ENCODE measurements at regions not wholly inside any gene's neighbourhood (a gene's known extent, or its start where the extent isn't known, plus 50 kb on each side); places are given as distances from the start of the nearest gene placed in this dataset.

DNA sequence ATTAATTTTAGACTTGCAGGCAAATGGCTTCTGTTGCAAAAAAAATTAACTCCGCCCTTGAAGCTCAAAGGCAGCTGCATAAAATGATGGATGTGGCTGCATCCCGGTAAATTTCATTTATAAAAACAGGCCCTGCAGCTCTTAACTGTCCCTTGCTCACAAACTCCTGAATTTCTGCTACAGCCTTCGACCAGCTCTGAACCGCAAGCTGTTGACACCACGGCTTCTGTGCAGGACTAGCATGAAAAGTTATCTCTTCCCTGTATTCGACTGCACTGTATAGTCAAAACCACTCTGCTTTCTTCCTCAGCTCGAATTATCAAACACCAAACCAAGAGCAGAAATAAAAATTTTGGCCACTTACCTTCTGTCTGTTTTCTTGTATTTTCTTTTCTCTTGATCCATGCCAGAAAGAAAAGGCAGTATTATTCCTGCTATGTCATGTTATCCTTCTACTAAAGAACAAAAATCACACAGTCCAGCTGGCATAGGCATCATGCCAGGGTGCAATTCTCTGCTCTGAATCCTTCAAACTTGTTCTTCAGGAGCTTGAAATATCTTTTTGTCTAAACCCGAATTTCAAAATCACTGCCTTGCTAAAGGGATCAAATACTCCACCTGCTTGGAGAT lies 195.5 kb upstream of the NCAM2 start:
- Histone ChIP-seq H2BK5ac (ENCODE audit: low read depth, low read length, poor library complexity, severe bottlenecking) (no peak overlapping the region), H3K23ac (ENCODE audit: low read length in 2 of 2) (no peak overlapping the region), H2BK15ac (ENCODE audit: low read depth, poor library complexity, severe bottlenecking) (no peak overlapping the region), H3K36me3 (ENCODE audit: control insufficient read depth in 1 of 2, insufficient read depth in 2 of 2, low read depth in 1 of 2, low read length in 2 of 2) (no peaks in the 10 kb centered on the region), H2BK120ac (ENCODE audit: low read depth, low read length) (no peak overlapping the region), H2AK5ac (ENCODE audit: low read length, severe bottlenecking) (no peak overlapping the region), H2BK12ac (ENCODE audit: low read length in 2 of 2) (no peak overlapping the region), H3K18ac (ENCODE audit: low read depth in 1 of 2, low read length in 2 of 2) (no peak overlapping the region), H3K4me1 (ENCODE audit: control insufficient read depth, insufficient read depth, low read depth, low read length) (no peaks in the 10 kb centered on the region), H2AFZ (ENCODE audit: low read depth, low read length) (no peak overlapping the region), H3K9ac (ENCODE audit: low read length) (no peak overlapping the region), H4K91ac (ENCODE audit: low read length) (no peak overlapping the region), H3K9me3 (ENCODE audit: control insufficient read depth, low read length) (no peaks in the 10 kb centered on the region), H3K4me3 (ENCODE audit: insufficient read depth in 1 of 2, low read depth in 1 of 2, low read length in 2 of 2) (no peak overlapping the region), H4K8ac (ENCODE audit: low read length) (no peak overlapping the region), H3K4me2 (ENCODE audit: low read length, poor library complexity, severe bottlenecking) (no peak overlapping the region), H3K79me1 (replicated peaks; ENCODE audit: low read length, poor library complexity, severe bottlenecking) (no peaks in the 10 kb centered on the region), H3K27ac (ENCODE audit: low read length, poor library complexity, severe bottlenecking) (no peak overlapping the region), H3K27me3 (ENCODE audit: control insufficient read depth in 1 of 2, insufficient read depth in 1 of 2, low read length in 2 of 2) (no peaks in the 10 kb centered on the region), H3K14ac (ENCODE audit: low read length in 2 of 2) (no peak overlapping the region), H3K4ac (ENCODE audit: low read depth in 1 of 2, low read length in 2 of 2) (no peak overlapping the region)
- DNase-seq = no peak
- 75% methylated on average over 7 of the region's 8 CpGs for WGBS

DNA sequence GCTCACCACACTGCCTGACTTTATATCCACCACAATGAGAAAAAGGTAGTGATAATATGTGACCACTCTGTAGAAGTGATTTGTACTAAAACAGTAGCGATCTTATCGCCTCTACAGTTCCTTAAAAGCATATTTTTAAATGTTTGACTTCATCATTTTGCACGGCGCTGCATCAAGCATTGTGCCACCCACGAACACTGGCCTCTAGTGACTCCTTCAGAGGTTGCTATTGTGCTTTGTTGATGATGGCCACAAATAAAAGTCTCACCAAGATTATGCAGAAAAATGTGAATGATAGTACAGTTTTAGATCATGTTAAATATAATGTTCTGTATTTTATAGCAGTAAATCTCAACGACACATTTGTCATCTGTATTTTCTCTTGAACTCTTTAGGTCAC lies 186.5 kb upstream of the NCAM2 start:
- 80% methylated on average over 4 of the region's 6 CpGs for WGBS
- no peak overlapping the region for H3K4me2 ChIP-seq (ENCODE audit: low read length, poor library complexity, severe bottlenecking)
- H3K36me3 ChIP-seq (ENCODE audit: control insufficient read depth in 1 of 2, insufficient read depth in 2 of 2, low read depth in 1 of 2, low read length in 2 of 2) = no peaks in the 10 kb centered on the region
- no peak overlapping the region for H2AK5ac ChIP-seq (ENCODE audit: low read length, severe bottlenecking)
- no peak overlapping the region for H3K4me3 ChIP-seq (ENCODE audit: insufficient read depth in 1 of 2, low read depth in 1 of 2, low read length in 2 of 2)
- H3K9me3 ChIP-seq (ENCODE audit: control insufficient read depth, low read length) = peaks cover 5% of the 10 kb centered on the region
- no peak overlapping the region for H2BK5ac ChIP-seq (ENCODE audit: low read depth, low read length, poor library complexity, severe bottlenecking)
- H2BK12ac ChIP-seq (ENCODE audit: low read length in 2 of 2) = no peak overlapping the region
- no peak overlapping the region for H3K27ac ChIP-seq (ENCODE audit: low read length, poor library complexity, severe bottlenecking)
- H3K18ac ChIP-seq (ENCODE audit: low read depth in 1 of 2, low read length in 2 of 2) = no peak overlapping the region
- no peak overlapping the region for H2BK120ac ChIP-seq (ENCODE audit: low read depth, low read length)
- no peak for DNase-seq
- no peak overlapping the region for H2AFZ ChIP-seq (ENCODE audit: low read depth, low read length)
- no peak overlapping the region for H3K9ac ChIP-seq (ENCODE audit: low read length)
- no peak overlapping the region for H4K8ac ChIP-seq (ENCODE audit: low read length)
- no peak overlapping the region for H3K4ac ChIP-seq (ENCODE audit: low read depth in 1 of 2, low read length in 2 of 2)
- no peaks in the 10 kb centered on the region for H3K27me3 ChIP-seq (ENCODE audit: control insufficient read depth in 1 of 2, insufficient read depth in 1 of 2, low read length in 2 of 2)
- no peaks in the 10 kb centered on the region for H3K79me1 ChIP-seq (replicated peaks; ENCODE audit: low read length, poor library complexity, severe bottlenecking)
- H2BK15ac ChIP-seq (ENCODE audit: low read depth, poor library complexity, severe bottlenecking) = no peak overlapping the region
- no peak overlapping the region for H4K91ac ChIP-seq (ENCODE audit: low read length)
- no peaks in the 10 kb centered on the region for H3K4me1 ChIP-seq (ENCODE audit: control insufficient read depth, insufficient read depth, low read depth, low read length)
- no peak overlapping the region for H3K23ac ChIP-seq (ENCODE audit: low read length in 2 of 2)
- H3K14ac ChIP-seq (ENCODE audit: low read length in 2 of 2) = no peak overlapping the region

DNA sequence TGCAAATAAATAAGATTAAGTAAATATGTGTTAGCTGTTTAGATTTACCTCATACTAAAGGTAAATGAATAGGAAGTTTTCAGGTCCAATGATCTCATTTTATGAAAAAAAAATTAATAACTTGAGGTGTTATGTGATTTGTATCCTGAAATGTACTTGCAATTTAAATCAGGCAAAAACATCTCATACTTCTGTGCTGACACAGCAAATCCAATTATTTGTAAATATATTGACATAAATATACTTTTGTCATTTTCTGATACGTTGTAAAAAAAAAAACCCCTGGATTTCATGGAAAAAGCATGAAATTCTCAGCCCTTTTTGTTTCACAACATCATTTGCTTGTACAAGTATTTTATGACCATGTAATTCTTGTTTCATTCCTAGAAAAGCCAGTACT lies 184.1 kb upstream of the NCAM2 start:
- no peaks in the 10 kb centered on the region for H3K36me3 ChIP-seq (ENCODE audit: control insufficient read depth in 1 of 2, insufficient read depth in 2 of 2, low read depth in 1 of 2, low read length in 2 of 2)
- H2BK120ac ChIP-seq (ENCODE audit: low read depth, low read length) = no peak overlapping the region
- no peak overlapping the region for H4K91ac ChIP-seq (ENCODE audit: low read length)
- no peak overlapping the region for H3K4me2 ChIP-seq (ENCODE audit: low read length, poor library complexity, severe bottlenecking)
- peaks cover 5% of the 10 kb centered on the region for H3K9me3 ChIP-seq (ENCODE audit: control insufficient read depth, low read length)
- no peak overlapping the region for H3K4me3 ChIP-seq (ENCODE audit: insufficient read depth in 1 of 2, low read depth in 1 of 2, low read length in 2 of 2)
- no peak overlapping the region for H2BK15ac ChIP-seq (ENCODE audit: low read depth, poor library complexity, severe bottlenecking)
- DNase-seq = no peak
- H3K18ac ChIP-seq (ENCODE audit: low read depth in 1 of 2, low read length in 2 of 2) = no peak overlapping the region
- H2BK5ac ChIP-seq (ENCODE audit: low read depth, low read length, poor library complexity, severe bottlenecking) = no peak overlapping the region
- H3K27me3 ChIP-seq (ENCODE audit: control insufficient read depth in 1 of 2, insufficient read depth in 1 of 2, low read length in 2 of 2) = no peaks in the 10 kb centered on the region
- H4K8ac ChIP-seq (ENCODE audit: low read length) = no peak overlapping the region
- WGBS = no CpG with 5 or more reads among the region's 1 CpG
- H3K79me1 ChIP-seq (replicated peaks; ENCODE audit: low read length, poor library complexity, severe bottlenecking) = no peaks in the 10 kb centered on the region
- no peak overlapping the region for H2BK12ac ChIP-seq (ENCODE audit: low read length in 2 of 2)
- no peak overlapping the region for H3K23ac ChIP-seq (ENCODE audit: low read length in 2 of 2)
- no peak overlapping the region for H3K4ac ChIP-seq (ENCODE audit: low read depth in 1 of 2, low read length in 2 of 2)
- H3K4me1 ChIP-seq (ENCODE audit: control insufficient read depth, insufficient read depth, low read depth, low read length) = no peaks in the 10 kb centered on the region
- no peak overlapping the region for H2AK5ac ChIP-seq (ENCODE audit: low read length, severe bottlenecking)
- H3K14ac ChIP-seq (ENCODE audit: low read length in 2 of 2) = no peak overlapping the region
- H2AFZ ChIP-seq (ENCODE audit: low read depth, low read length) = no peak overlapping the region
- no peak overlapping the region for H3K27ac ChIP-seq (ENCODE audit: low read length, poor library complexity, severe bottlenecking)
- no peak overlapping the region for H3K9ac ChIP-seq (ENCODE audit: low read length)

DNA sequence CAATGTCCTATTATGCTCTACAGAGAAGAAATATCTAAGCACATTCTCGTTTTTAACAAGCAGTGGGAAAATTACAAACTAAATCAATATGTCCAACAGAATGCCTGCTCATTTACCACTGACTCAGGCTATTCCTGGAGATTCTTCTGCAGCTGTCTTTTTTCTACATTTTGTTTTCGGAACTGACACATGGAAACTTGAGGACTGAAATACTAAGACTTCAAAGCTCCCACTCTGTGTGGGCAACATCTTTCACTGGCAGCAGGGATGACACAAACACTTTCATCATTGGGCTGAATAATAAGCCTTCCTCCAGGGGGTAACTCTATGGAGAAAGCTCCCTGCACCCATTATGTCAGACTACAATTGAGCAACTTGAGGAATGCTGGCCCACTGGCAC lies 175.5 kb upstream of the NCAM2 start:
- no peaks in the 10 kb centered on the region for H3K27me3 ChIP-seq (ENCODE audit: control insufficient read depth in 1 of 2, insufficient read depth in 1 of 2, low read length in 2 of 2)
- no peak overlapping the region for H2BK120ac ChIP-seq (ENCODE audit: low read depth, low read length)
- H3K36me3 ChIP-seq (ENCODE audit: control insufficient read depth in 1 of 2, insufficient read depth in 2 of 2, low read depth in 1 of 2, low read length in 2 of 2) = no peaks in the 10 kb centered on the region
- H4K91ac ChIP-seq (ENCODE audit: low read length) = no peak overlapping the region
- DNase-seq = no peak
- no peak overlapping the region for H2BK5ac ChIP-seq (ENCODE audit: low read depth, low read length, poor library complexity, severe bottlenecking)
- no peak overlapping the region for H3K9ac ChIP-seq (ENCODE audit: low read length)
- no peak overlapping the region for H3K4ac ChIP-seq (ENCODE audit: low read depth in 1 of 2, low read length in 2 of 2)
- no peak overlapping the region for H3K23ac ChIP-seq (ENCODE audit: low read length in 2 of 2)
- no peak overlapping the region for H3K18ac ChIP-seq (ENCODE audit: low read depth in 1 of 2, low read length in 2 of 2)
- H2BK12ac ChIP-seq (ENCODE audit: low read length in 2 of 2) = no peak overlapping the region
- no peak overlapping the region for H3K4me3 ChIP-seq (ENCODE audit: insufficient read depth in 1 of 2, low read depth in 1 of 2, low read length in 2 of 2)
- no peaks in the 10 kb centered on the region for H3K4me1 ChIP-seq (ENCODE audit: control insufficient read depth, insufficient read depth, low read depth, low read length)
- H3K79me1 ChIP-seq (replicated peaks; ENCODE audit: low read length, poor library complexity, severe bottlenecking) = no peaks in the 10 kb centered on the region
- H2AK5ac ChIP-seq (ENCODE audit: low read length, severe bottlenecking) = no peak overlapping the region
- H2AFZ ChIP-seq (ENCODE audit: low read depth, low read length) = no peak overlapping the region
- H3K14ac ChIP-seq (ENCODE audit: low read length in 2 of 2) = no peak overlapping the region
- H4K8ac ChIP-seq (ENCODE audit: low read length) = no peak overlapping the region
- H3K9me3 ChIP-seq (ENCODE audit: control insufficient read depth, low read length) = no peaks in the 10 kb centered on the region
- H2BK15ac ChIP-seq (ENCODE audit: low read depth, poor library complexity, severe bottlenecking) = no peak overlapping the region
- 72% methylated on average over 2 of the region's 2 CpGs for WGBS
- H3K27ac ChIP-seq (ENCODE audit: low read length, poor library complexity, severe bottlenecking) = no peak overlapping the region
- H3K4me2 ChIP-seq (ENCODE audit: low read length, poor library complexity, severe bottlenecking) = no peak overlapping the region

Measured in mesenchymal stem cell (in vitro differentiated cells and primary cell).